OCI-LY1 (cell line): ENCODE measurements at regions not wholly inside any gene's neighbourhood (a gene's known extent, or its start where the extent isn't known, plus 50 kb on each side); places are given as distances from the start of the nearest gene placed in this dataset.

Experiments used
- H2AFZ ChIP-seq: fragments of 200-600 bp; sonication (generic), shearing (Covaris generic); 2 replicates; pipeline ENCODE4 v1.6.0; 2014; ENCODE audit warnings: antibody characterized with exemption, mild to moderate bottlenecking, low read length
- H3F3A ChIP-seq: fragments of 200-600 bp; sonication (generic), shearing (Covaris generic); 2 replicates; pipeline ENCODE4 v1.6.0; 2014; ENCODE audit warnings: mild to moderate bottlenecking, antibody characterized with exemption, low read length, moderate library complexity; ENCODE audit not compliant: insufficient read depth
- H3K27ac ChIP-seq: fragments of 200-600 bp; sonication (generic); 2 replicates; pipeline ENCODE4 v1.5.1; 2014; ENCODE audit warnings: low read length, mixed run types, mild to moderate bottlenecking, low read depth; ENCODE audit not compliant: poor library complexity, severe bottlenecking
- H3K27me3 ChIP-seq: fragments of 200-600 bp; sonication (generic); 2 replicates; pipeline ENCODE4 v1.6.0; 2014; ENCODE audit warnings: antibody characterized with exemption, mild to moderate bottlenecking, low read length, moderate library complexity; ENCODE audit not compliant: insufficient read depth
- H3K36me3 ChIP-seq: fragments of 200-600 bp; sonication (generic); 2 replicates; pipeline ENCODE4 v1.6.1; 2014; ENCODE audit warnings: mild to moderate bottlenecking, antibody characterized with exemption, low read length, moderate library complexity, mixed read lengths; ENCODE audit not compliant: insufficient read depth
- H3K4me1 ChIP-seq: fragments of 200-600 bp; sonication (generic); 2 replicates; pipeline ENCODE4 v1.5.1; 2014; ENCODE audit warnings: mild to moderate bottlenecking, low read length, moderate library complexity; ENCODE audit not compliant: insufficient read depth, severe bottlenecking
- H3K4me2 ChIP-seq: fragments of 200-600 bp; sonication (generic), shearing (Covaris generic); 2 replicates; pipeline ENCODE4 v1.6.1; 2014; ENCODE audit warnings: low read length
- H3K4me3 ChIP-seq: fragments of 200-600 bp; sonication (generic); 2 replicates; pipeline ENCODE4 v1.5.1; 2014; ENCODE audit warnings: low read length, low read depth, mild to moderate bottlenecking, mixed read lengths; ENCODE audit not compliant: poor library complexity, severe bottlenecking
- H3K79me2 ChIP-seq: fragments of 200-600 bp; shearing (Covaris generic); 2 replicates; pipeline ENCODE4 v1.6.1; 2016; ENCODE audit warnings: mixed run types, low read length, mixed read lengths; ENCODE audit not compliant: insufficient read depth
- H3K9ac ChIP-seq: fragments of 200-600 bp; sonication (generic), shearing (Covaris generic); 2 replicates; pipeline ENCODE4 v1.6.1; 2014; ENCODE audit warnings: mild to moderate bottlenecking, low read length, mixed read lengths
- H3K9me2 ChIP-seq: fragments of 200-600 bp; sonication (generic), shearing (Covaris generic); 2 replicates; pipeline ENCODE4 v1.6.1; 2014; ENCODE audit warnings: low read depth, mild to moderate bottlenecking, low read length, mixed read lengths
- H3K9me3 ChIP-seq: fragments of 200-600 bp; shearing (Covaris generic); 2 replicates; pipeline ENCODE4 v1.6.1; 2014; ENCODE audit warnings: low read length, mixed read lengths
- H4K20me1 ChIP-seq: fragments of 200-600 bp; sonication (generic), shearing (Covaris generic); 2 replicates; pipeline ENCODE4 v1.6.0; 2016; ENCODE audit warnings: mild to moderate bottlenecking, low read length; ENCODE audit not compliant: insufficient read depth
- CTCF ChIP-seq: fragments of 200-600 bp; sonication (generic), shearing (Covaris generic); IDR thresholded peaks from 2 replicates; pipeline ENCODE4 v1.5.1; 2017; ENCODE audit warnings: mild to moderate bottlenecking, antibody characterized with exemption, low read length, moderate library complexity, mixed read lengths
- EZH2 ChIP-seq: fragments of 200-600 bp; sonication (generic), shearing (Covaris generic); IDR thresholded peaks from 2 replicates; pipeline ENCODE4 v1.8.0; 2017; ENCODE audit warnings: borderline replicate concordance, mixed run types, mild to moderate bottlenecking, antibody characterized with exemption, low read length, moderate library complexity, mixed read lengths

- no peaks in the 10 kb centered on the region for H3K79me2 ChIP-seq
- H3K4me3 ChIP-seq = no peak overlapping the region
- no peak overlapping the region for H3K9ac ChIP-seq
- H3K4me1 ChIP-seq = no peaks in the 10 kb centered on the region
- no peaks in the 10 kb centered on the region for H3K36me3 ChIP-seq
- H3F3A ChIP-seq = no peaks in the 10 kb centered on the region
- TF ChIP-seq EZH2 (no peak), CTCF (no peak)
- H4K20me1 ChIP-seq = no peaks in the 10 kb centered on the region
- H3K27ac ChIP-seq = no peak overlapping the region
- peaks cover 4% of the 10 kb centered on the region; the same call in 1 of the 2 replicates for H3K27me3 ChIP-seq
- no peak overlapping the region for H2AFZ ChIP-seq
- H3K9me2 ChIP-seq = no peaks in the 10 kb centered on the region; the same call in 1 of the 2 replicates
- no peak overlapping the region for H3K4me2 ChIP-seq
- no peaks in the 10 kb centered on the region for H3K9me3 ChIP-seq
These were observed 219.8 kb downstream of the C9orf50 start for GRCh38 chr9:129400971-129401622.

GRCh38 chr9:129400001-129400970, 220.6 kb downstream of the C9orf50 start:
- no peaks in the 10 kb centered on the region for H4K20me1 ChIP-seq
- H2AFZ ChIP-seq = no peak overlapping the region
- no peak overlapping the region for H3K4me2 ChIP-seq
- H3K9me3 ChIP-seq = no peaks in the 10 kb centered on the region
- no peaks in the 10 kb centered on the region for H3K4me1 ChIP-seq
- H3K36me3 ChIP-seq = no peaks in the 10 kb centered on the region
- TF ChIP-seq CTCF (no peak), EZH2 (no peak)
- H3K27ac ChIP-seq = no peak overlapping the region
- peaks cover 4% of the 10 kb centered on the region; the same call in 1 of the 2 replicates for H3K27me3 ChIP-seq
- no peak overlapping the region for H3K4me3 ChIP-seq
- no peaks in the 10 kb centered on the region for H3K79me2 ChIP-seq
- H3K9ac ChIP-seq = no peak overlapping the region
- no peaks in the 10 kb centered on the region; the same call in 1 of the 2 replicates for H3K9me2 ChIP-seq
- H3F3A ChIP-seq = no peaks in the 10 kb centered on the region

- H2AFZ ChIP-seq = no peak overlapping the region
- no peaks in the 10 kb centered on the region; the same call in 1 of the 2 replicates for H3K9me2 ChIP-seq
- no peaks in the 10 kb centered on the region for H4K20me1 ChIP-seq
- H3F3A ChIP-seq = no peaks in the 10 kb centered on the region
- H3K27me3 ChIP-seq = peaks cover 4% of the 10 kb centered on the region; the same call in 1 of the 2 replicates
- no peak overlapping the region for H3K4me3 ChIP-seq
- no peaks in the 10 kb centered on the region for H3K36me3 ChIP-seq
- TF ChIP-seq EZH2 = no peak
- no peak for TF ChIP-seq CTCF
- no peaks in the 10 kb centered on the region for H3K4me1 ChIP-seq
- H3K27ac ChIP-seq = no peak overlapping the region
- H3K9ac ChIP-seq = no peak overlapping the region
- H3K79me2 ChIP-seq = no peaks in the 10 kb centered on the region
- no peaks in the 10 kb centered on the region for H3K9me3 ChIP-seq
- no peak overlapping the region for H3K4me2 ChIP-seq
These were observed 221.3 kb downstream of the C9orf50 start for GRCh38 chr9:129399634-129399990.
